Fibroblast of upper back skin (primary cell): ENCODE measurements at regions not wholly inside any gene's neighbourhood (a gene's known extent, or its start where the extent isn't known, plus 50 kb on each side); places are given as distances from the start of the nearest gene placed in this dataset.
A peak's percentile ranks its signal among the peaks of the same experiment; 100 is the strongest.

Source experiments
- DNase-seq: peaks from one replicate; pipeline ENCODE4 v3.0.0-alpha.2; 2013

DNA sequence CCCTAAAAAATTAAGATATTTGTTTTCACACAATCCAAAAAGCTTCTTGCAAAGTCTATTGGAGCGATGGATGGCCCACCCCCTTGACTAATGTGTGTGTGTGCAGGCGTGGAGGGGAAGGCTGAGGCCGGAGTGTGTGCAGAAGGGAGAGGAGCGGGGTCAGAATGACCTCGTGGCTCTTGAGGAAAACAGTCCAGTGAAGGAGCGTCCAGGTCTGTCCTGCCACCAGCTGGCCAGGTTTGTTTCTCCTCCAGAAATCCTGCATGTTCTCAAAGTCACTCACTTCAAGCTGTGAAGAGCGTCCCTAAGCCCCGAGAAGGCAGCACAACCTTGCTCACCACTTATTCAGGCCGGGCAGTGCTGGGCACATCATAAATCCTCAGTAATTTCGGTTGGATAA is 69.5 kb upstream of the SSX2IP start:
- DNase-seq = no peak

DNA sequence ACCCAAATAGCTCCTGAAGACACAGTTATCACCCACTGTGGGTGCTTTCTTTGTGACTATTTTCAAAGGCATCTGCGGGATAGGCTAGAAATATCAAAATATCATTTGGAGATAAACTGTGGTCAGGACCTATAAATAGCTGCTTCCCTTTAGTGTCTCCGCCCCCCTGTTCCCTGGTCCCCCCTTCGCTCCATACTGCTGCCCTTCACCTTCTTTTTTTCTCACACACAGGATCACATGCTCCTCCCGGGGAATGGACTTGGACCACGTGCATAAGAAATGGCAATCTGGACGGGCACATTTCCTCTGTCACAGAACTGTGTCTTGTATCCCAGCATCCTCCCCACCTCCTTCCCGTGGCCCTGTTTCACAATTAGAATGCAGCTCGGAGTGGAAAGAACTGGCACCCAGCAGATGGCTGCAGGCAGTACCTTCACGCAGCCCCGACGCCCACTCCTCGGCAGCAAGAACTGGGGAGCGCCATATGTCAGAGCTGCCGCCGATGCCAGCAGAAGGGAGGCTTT is 68.8 kb upstream of the SSX2IP start:
- no peak for DNase-seq

- no peak for DNase-seq
Measured at GRCh38 chr1:84758476-84758875, 68.2 kb upstream of the SSX2IP start.

DNA sequence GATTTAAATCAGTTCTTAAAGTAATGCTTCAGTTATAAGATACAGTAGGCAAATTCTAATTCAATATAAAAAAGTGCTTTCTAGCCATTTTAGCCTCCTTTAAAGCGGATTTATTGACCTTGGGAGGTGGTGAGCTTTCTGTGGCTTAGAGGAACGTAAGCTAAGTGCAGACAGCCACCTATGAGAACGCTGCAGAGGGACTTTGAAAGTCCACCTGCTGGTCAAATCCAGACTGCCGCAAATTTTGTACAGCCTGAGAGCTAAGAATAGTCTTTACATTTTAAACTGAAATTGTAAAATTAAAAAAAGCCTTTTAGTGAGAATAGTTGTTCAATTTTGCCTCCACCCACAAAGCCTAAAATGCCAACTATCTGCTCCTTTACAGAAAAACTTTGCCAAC is 67.0 kb upstream of the SSX2IP start:
- DNase-seq = no peak

DNA sequence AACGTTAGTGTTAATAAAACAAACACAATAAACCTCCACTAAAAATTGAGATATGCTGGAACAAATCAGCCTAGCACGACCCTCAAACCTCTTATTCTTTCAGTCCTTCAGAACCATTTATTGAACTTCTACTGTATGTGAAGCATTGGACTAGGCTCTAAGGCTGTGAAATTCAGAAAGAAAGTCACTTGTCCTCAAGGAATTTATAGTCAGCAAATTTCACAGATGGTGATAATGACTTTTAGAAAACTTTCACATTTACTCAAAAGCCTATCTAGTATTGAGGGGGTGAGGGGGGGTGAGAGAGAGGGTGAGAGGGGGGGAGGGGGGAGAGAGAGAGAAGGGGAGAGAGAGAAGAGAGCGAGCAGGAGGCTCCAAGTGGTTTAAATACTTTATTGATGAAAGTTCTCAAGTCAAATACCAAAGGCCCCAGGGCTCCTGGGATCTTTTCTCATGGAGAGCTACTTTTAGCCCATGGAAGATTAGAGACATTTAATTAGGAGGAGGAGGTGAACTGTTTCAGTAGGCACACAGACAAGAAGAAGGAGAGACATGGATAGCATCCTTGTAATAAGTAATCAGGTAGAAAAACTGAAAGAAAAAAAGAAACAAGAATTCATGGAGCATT is 66.3 kb upstream of the SSX2IP start:
- DNase-seq = peak; percentile 38

- DNase-seq = no peak
Measured at GRCh38 chr1:84756001-84756400, 65.7 kb upstream of the SSX2IP start.

- DNase-seq = no peak
Measured at GRCh38 chr1:84755216-84755615, 65.0 kb upstream of the SSX2IP start.

GRCh38 chr1:84754386-84754703 is 64.1 kb upstream of the SSX2IP start:
- no peak for DNase-seq

- DNase-seq = peak; percentile 77
Measured at GRCh38 chr1:84753516-84754385, 63.5 kb upstream of the SSX2IP start.

DNA sequence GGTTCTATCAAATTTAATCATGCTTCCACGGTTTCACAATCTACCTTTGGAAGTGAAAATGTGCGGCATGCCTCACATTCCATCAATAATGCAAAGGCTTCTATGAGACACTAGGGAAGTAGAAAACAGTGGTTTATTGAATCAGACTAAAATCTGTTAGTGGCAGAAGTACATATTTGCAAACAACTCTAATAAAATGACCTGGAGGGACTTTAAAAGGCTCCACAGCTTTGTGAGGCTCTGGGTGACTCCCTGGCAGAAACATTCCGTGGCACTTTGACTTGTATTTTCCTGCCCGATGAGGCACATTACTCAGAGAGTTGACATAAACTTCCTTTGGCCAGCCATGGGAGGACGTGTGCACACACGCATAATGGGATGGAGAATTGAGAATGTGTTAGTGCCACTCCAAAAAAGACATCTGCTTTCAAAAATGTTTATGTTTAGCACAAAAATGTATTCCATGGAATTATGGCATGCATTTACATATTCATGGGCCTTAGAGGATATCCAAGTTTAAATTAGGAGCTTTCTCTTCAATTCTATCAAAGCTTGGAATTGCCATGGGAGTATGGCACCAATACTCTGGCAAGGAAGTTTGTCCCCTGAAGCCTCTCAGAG is 60.0 kb upstream of the SSX2IP start:
- DNase-seq = no peak

GRCh38 chr1:84749427-84749826 is 59.2 kb upstream of the SSX2IP start:
- DNase-seq = no peak

GRCh38 chr1:84748364-84748763 is 58.1 kb upstream of the SSX2IP start:
- no peak for DNase-seq

DNA sequence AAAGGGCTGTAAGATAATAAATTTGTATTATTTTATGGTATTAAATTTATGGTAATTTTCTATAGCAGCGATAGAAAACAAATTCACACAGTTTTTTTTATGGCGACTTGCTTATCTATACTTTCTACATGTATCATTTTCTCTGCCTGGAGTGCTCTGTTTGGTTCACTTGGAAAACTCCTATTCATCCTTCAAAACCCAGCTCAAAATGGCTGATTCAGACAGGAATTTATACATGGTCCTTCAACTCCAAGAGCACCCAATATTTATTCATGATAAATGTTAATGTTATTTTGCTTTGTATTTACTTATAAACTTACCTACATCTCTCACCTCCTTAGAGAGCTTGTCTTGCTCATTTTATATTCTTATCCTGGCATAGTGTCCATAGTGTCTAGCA is 55.6 kb upstream of the SSX2IP start:
- no peak for DNase-seq

DNA sequence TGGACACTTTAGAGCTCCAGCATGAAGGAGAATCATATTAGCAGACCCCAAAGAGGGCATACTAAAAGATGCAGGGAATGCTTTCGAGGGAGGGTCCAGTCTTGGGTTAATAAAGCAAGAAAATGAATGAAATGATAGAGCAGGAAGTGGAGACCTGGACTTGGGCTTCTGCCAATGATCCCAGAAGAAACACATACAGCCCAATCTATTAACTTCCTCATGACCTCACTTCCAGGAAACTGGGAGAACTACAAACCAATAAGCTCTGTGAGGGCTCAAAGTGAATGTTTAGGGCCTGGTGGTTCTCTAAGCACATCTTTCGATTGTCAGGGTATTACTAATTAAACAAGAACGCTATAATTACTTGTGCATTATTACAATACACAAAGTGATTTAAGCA is 53.6 kb upstream of the SSX2IP start:
- DNase-seq = no peak

GRCh38 chr1:84742653-84743052 is 52.4 kb upstream of the SSX2IP start:
- DNase-seq = no peak

DNA sequence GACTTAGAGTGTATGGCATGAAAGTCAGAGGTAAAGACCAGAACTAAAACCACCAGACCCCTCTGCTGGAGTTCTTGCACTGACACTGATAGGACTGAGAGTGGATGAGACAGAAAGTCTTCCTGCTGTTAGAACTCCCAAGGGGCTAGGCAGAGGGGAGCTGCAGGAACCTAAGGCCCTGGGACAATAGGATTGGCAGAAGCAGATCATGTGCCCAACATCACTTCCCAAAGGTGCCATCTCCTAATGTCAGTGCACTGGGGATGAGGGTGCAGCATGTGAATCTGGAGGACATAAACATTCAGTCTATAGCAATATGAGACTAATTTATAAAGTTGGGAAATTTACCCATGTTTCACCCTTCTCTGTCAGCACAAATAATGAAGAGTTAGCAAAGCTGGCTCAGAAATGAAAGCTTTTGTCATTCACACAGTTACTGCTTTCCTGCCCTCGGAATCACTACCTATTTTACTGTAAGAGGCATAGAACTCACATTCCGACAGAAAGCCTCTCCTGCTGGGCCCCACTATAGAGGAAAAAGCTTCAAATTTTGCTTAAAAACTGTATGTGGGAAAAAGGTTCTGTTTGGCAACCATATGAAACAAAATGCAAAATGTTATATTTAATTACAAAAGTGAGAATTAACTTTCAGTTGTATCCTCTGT is 49.9 kb upstream of the SSX2IP start:
- DNase-seq = no peak
